Small intestine (tissue), 7 donors: ENCODE measurements at regions not wholly inside any gene's neighbourhood (a gene's known extent, or its start where the extent isn't known, plus 50 kb on each side); places are given as distances from the start of the nearest gene placed in this dataset.

Experiments
- DNase-seq, 2 donors: peaks; one replicate each; pipeline versions ENCODE4 v3.0.0 to v3.0.0-alpha.2; 2013
- FAIRE-seq: peaks from 2 replicates; lab custom pipeline; 2012; peaks lifted over from hg19 to GRCh38; lab: Jason Lieb, UNC
- H3K27ac ChIP-seq, 3 donors: one replicate each; pipeline ENCODE4 v1.5.1; 2013; ENCODE audit warnings: low read length in 2 of 3, mild to moderate bottlenecking in 2 of 3, control low read depth in 1 of 3, inconsistent platforms in 1 of 3, low read depth in 1 of 3, moderate library complexity in 1 of 3
- H3K27me3 ChIP-seq, 3 donors: one replicate each; pipeline ENCODE4 v1.6.1; 2013; ENCODE audit warnings: low read length in 3 of 3, inconsistent platforms in 1 of 3; ENCODE audit not compliant: control insufficient read depth in 3 of 3, insufficient read depth in 3 of 3
- H3K36me3 ChIP-seq, 3 donors: one replicate each; pipeline ENCODE4 v1.6.1; 2013; ENCODE audit warnings: low read length in 3 of 3, inconsistent platforms in 1 of 3, low read depth in 1 of 3, mild to moderate bottlenecking in 1 of 3, moderate library complexity in 1 of 3; ENCODE audit not compliant: control insufficient read depth in 3 of 3, insufficient read depth in 2 of 3
- H3K4me1 ChIP-seq, 3 donors: one replicate each; pipeline ENCODE4 v1.6.1; 2013; ENCODE audit warnings: low read length in 2 of 3, inconsistent platforms in 1 of 3, low read depth in 1 of 3, mild to moderate bottlenecking in 1 of 3, moderate library complexity in 1 of 3; ENCODE audit not compliant: control insufficient read depth in 3 of 3, insufficient read depth in 2 of 3
- H3K4me3 ChIP-seq, 3 donors: one replicate each; pipeline ENCODE4 v1.5.1; 2013; ENCODE audit warnings: low read length in 3 of 3, control low read depth in 1 of 3, inconsistent platforms in 1 of 3, low read depth in 1 of 3, mild to moderate bottlenecking in 1 of 3, moderate library complexity in 1 of 3
- H3K9me3 ChIP-seq, 2 donors: one replicate each; pipeline ENCODE4 v1.6.1; 2013; ENCODE audit warnings: low read depth in 1 of 2, low read length in 1 of 2; ENCODE audit not compliant: control insufficient read depth in 2 of 2, insufficient read depth in 1 of 2
- WGBS, 3 donors: extraction: QIAGEN DNeasy Blood & Tissue Kit; methylation state at CpG; one replicate each; pipeline ENCODE4 v1.1.7; 2013; 5-methylcytosine and 5-hydroxymethylcytosine counted together
- donor health status: healthy with polysubstance abuse.
- donor health status: control.
- donor health status: control.
- donor health status: Bipolar disorder and iron deficiency.
- donor health status: healthy.

DNA sequence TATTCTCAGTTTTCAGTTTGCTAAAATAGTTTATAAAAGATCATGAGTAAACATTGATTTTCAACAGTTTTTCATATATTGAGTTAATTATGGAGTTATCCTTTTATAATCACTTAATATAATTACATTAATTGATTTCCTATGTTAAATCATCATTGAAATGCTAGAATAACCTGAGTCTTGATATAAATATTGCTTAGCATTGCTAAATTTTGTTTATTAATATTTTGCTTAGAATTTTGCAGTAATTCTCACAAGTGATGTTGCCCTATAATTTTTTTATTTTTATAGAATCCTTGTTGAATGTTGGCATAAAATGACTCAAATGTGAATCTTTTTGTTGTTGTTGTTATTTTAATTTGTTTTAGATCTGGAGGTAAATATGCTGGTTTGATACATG lies 654.2 kb downstream of the OTOL1 start:
- FAIRE-seq (no peak), DNase-seq (no peak)
- H3K4me1 ChIP-seq: peaks cover 0 to 4% (median 0%) of the 10 kb centered on the region in 3 donors
- H3K27ac ChIP-seq: no peak overlapping the region
- H3K9me3 ChIP-seq: peaks cover 0 to 11% of the 10 kb centered on the region in 2 donors
- no peak overlapping the region for H3K4me3 ChIP-seq
- no peaks in the 10 kb centered on the region for H3K36me3 ChIP-seq
- no peaks in the 10 kb centered on the region for H3K27me3 ChIP-seq

- Histone ChIP-seq H3K4me1 (peaks cover 0 to 4% (median 0%) of the 10 kb centered on the region in 3 donors), H3K27me3 (no peaks in the 10 kb centered on the region), H3K9me3 (peaks cover 0 to 13% of the 10 kb centered on the region in 2 donors), H3K4me3 (no peak overlapping the region), H3K27ac (no peak overlapping the region), H3K36me3 (no peaks in the 10 kb centered on the region)
- peak in 1 of 2 donors; percentile 57 for DNase-seq
- no peak for FAIRE-seq
- WGBS, 3 donors: 17 to 67% (median 40%) methylated on average over 2 of the region's 2 CpGs
Observed at GRCh38 chr3:162152636-162153035, 656.0 kb downstream of the OTOL1 start.

DNA sequence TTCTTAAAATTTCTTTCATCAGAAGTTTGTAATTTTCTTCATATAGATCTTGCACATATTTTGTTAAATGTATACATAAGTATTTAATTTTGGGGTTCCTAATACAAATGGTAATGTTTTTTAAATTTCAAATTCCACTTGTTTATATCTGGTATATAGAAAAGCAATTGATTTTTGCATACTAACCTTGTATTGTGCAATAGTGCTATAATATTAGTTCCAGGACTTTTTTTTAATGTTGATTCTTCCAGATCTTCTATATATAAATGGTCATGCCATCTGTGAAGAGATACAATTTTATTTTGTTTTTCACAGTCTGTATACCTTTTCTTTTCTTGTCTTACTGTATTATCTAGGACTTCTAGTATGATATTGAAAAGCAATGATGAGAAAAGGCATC lies 665.0 kb downstream of the OTOL1 start:
- FAIRE-seq (no peak), DNase-seq (no peak)
- no peak overlapping the region for H3K27ac ChIP-seq
- H3K9me3 ChIP-seq: peaks cover 0 to 4% of the 10 kb centered on the region in 2 donors
- H3K4me1 ChIP-seq: no peaks in the 10 kb centered on the region
- H3K36me3 ChIP-seq: no peaks in the 10 kb centered on the region
- no peaks in the 10 kb centered on the region for H3K27me3 ChIP-seq
- H3K4me3 ChIP-seq: no peak overlapping the region

DNA sequence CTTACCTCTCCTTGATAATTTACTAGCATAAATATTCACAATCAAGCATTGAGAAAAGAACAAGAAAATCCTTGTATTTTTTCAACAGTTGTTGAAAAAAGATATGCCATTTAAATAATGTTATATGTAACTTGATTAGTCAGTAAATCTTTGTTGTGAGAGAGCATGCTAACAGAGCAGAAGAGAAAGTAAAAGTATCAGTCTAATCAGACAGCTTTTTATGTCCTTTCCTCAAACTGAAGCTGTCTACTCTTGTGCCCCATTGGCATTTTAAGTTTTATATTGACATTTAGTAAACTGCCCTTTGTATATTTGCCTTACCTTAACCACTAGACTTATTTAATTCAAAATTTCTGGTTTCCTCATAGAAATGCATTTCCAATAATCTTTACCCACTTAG lies 668.7 kb downstream of the OTOL1 start:
- H3K27ac ChIP-seq: no peak overlapping the region
- FAIRE-seq: no peak
- H3K9me3 ChIP-seq: no peaks in the 10 kb centered on the region
- no peak overlapping the region for H3K4me3 ChIP-seq
- DNase-seq: no peak
- H3K36me3 ChIP-seq: no peaks in the 10 kb centered on the region
- no peaks in the 10 kb centered on the region for H3K27me3 ChIP-seq
- no peaks in the 10 kb centered on the region for H3K4me1 ChIP-seq

GRCh38 chr3:162166543-162166942 lies 669.9 kb downstream of the OTOL1 start:
- no peaks in the 10 kb centered on the region for H3K27me3 ChIP-seq
- WGBS, 3 donors: 26 to 59% (median 27%) methylated on average over 3 of the region's 3 CpGs
- no peak for FAIRE-seq

GRCh38 chr3:162168715-162169114 lies 672.1 kb downstream of the OTOL1 start:
- WGBS, 3 donors: 72 to 79% (median 74%) methylated on average over 2 of the region's 2 CpGs
- Histone ChIP-seq H3K4me3 (no peak overlapping the region), H3K9me3 (peaks cover 1 to 2% of the 10 kb centered on the region in 2 donors), H3K27ac (no peak overlapping the region), H3K27me3 (no peaks in the 10 kb centered on the region), H3K36me3 (no peaks in the 10 kb centered on the region), H3K4me1 (no peaks in the 10 kb centered on the region)
- no peak for DNase-seq
- no peak for FAIRE-seq

More at GRCh38 chr3:162166543-162166942, 669.9 kb downstream of the OTOL1 start:
- Histone ChIP-seq H3K27ac (no peak overlapping the region), H3K4me3 (no peak overlapping the region), H3K36me3 (no peaks in the 10 kb centered on the region), H3K9me3 (no peaks in the 10 kb centered on the region), H3K4me1 (no peaks in the 10 kb centered on the region)
- DNase-seq: no peak

DNA sequence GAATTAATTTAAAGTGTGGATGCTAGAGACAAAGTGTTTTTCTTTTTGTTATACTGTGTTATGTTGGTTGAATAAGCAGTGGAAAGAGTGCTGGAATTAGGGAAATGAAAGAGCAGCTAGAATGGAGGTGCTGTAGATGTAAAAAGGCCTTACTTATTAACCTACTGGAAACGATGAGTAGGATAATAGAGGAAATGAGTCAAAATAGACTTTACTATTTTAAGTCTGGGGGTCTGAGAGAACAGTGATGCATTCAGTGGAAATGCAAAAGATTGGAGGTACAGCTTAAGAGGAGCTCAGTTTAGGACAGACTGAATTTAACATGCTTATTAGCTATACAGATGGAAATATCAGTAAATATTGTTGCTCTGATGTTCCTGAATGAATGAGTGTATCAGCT lies 674.0 kb downstream of the OTOL1 start:
- DNase-seq: no peak
- H3K4me1 ChIP-seq: no peaks in the 10 kb centered on the region
- no peak overlapping the region for H3K4me3 ChIP-seq
- peaks cover 1 to 3% of the 10 kb centered on the region in 2 donors for H3K9me3 ChIP-seq
- no peaks in the 10 kb centered on the region for H3K27me3 ChIP-seq
- no peak for FAIRE-seq
- WGBS, 3 donors: 56 to 72% (median 66%) methylated on average over 1 of the region's 1 CpG
- no peaks in the 10 kb centered on the region for H3K36me3 ChIP-seq
- H3K27ac ChIP-seq: no peak overlapping the region

DNA sequence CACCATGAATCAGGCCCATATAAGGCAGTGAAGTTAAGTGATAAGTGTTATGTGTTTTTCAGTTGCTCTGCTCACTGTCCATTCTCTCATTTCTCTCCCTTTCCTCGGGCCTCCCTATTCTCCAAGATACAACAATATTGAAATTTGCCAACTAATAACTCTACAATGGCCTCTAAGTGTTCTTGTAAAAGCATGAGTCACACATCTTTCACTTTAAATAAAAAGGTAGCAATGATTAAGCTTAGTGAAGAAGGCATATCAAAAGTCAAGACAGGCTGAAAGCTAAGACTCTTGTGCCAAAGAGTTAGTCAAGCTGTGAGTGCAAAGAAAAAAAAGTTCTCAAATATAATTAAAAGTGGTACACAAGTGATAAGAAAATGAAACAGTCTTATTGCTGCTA lies 675.4 kb downstream of the OTOL1 start:
- WGBS, 3 donors: 53 to 72% (median 64%) methylated on average over 1 of the region's 1 CpG
- no peaks in the 10 kb centered on the region for H3K27me3 ChIP-seq
- H3K4me1 ChIP-seq: no peaks in the 10 kb centered on the region
- FAIRE-seq (no peak), DNase-seq (no peak)
- H3K4me3 ChIP-seq: no peak overlapping the region
- no peak overlapping the region for H3K27ac ChIP-seq
- H3K9me3 ChIP-seq: peaks cover 1 to 3% of the 10 kb centered on the region in 2 donors
- H3K36me3 ChIP-seq: no peaks in the 10 kb centered on the region

GRCh38 chr3:162175145-162175544 lies 678.5 kb downstream of the OTOL1 start:
- Histone ChIP-seq H3K4me1 (no peaks in the 10 kb centered on the region), H3K27ac (no peak overlapping the region), H3K36me3 (no peaks in the 10 kb centered on the region), H3K4me3 (no peak overlapping the region), H3K27me3 (no peaks in the 10 kb centered on the region), H3K9me3 (peaks cover 1 to 3% of the 10 kb centered on the region in 2 donors)
- DNase-seq (no peak), FAIRE-seq (no peak)
- 73 to 88% (median 76%) methylated on average over 4 of the region's 4 CpGs for WGBS, 3 donors
